ENCODE measurements at regions not wholly inside any gene's neighbourhood (a gene's known extent, or its start where the extent isn't known, plus 50 kb on each side); places are given as distances from the start of the nearest gene placed in this dataset.

GRCh38 chr4:22216278-22216677, 267.7 kb upstream of the KCNIP4 start (continued):
- no peak for TF ChIP-seq NR2C2 (IDR thresholded peaks at IDR 0.05; ENCODE audit: borderline replicate concordance, control insufficient read depth, insufficient read length, low read depth)
- TF ChIP-seq BCL3 (IDR thresholded peaks at IDR 0.05; ENCODE audit: borderline replicate concordance, insufficient read depth, low read depth, low read length, poor library complexity, severe bottlenecking) = no peak
- TF ChIP-seq NR2C1 (IDR thresholded peaks at IDR 0.05) = no peak
- no peak for TF ChIP-seq FOS (IDR thresholded peaks at IDR 0.05; ENCODE audit: borderline replicate concordance, extremely low read depth, insufficient read length)
- TF ChIP-seq ATF7 (IDR thresholded peaks at IDR 0.05; ENCODE audit: low read depth) = no peak
- no peak for TF ChIP-seq RAD21 (IDR thresholded peaks at IDR 0.05; ENCODE audit: insufficient read depth, low read depth, low read length)
- no peak for TF ChIP-seq CHD2 (IDR thresholded peaks at IDR 0.05; ENCODE audit: borderline replicate concordance, low read depth, low read length)
- TF ChIP-seq MTA2 (IDR thresholded peaks at IDR 0.05; ENCODE audit: low read depth) = no peak
- TF ChIP-seq NFIC (IDR thresholded peaks at IDR 0.05; ENCODE audit: low read depth, low read length) = no peak
- TF ChIP-seq NFYB (IDR thresholded peaks at IDR 0.05; ENCODE audit: insufficient read depth, low read depth, low read length) = no peak
- no peak for TF ChIP-seq IKZF1 (conservative IDR thresholded peaks at IDR 0.05)

- H4K20me1 ChIP-seq (ENCODE audit: control insufficient read depth, insufficient read depth) = no peaks in the 10 kb centered on the region
- no peaks in the 10 kb centered on the region for H3K9me3 ChIP-seq (replicated peaks; ENCODE audit: control insufficient read depth, insufficient read depth, low read length)
- H2AFZ ChIP-seq (ENCODE audit: control insufficient read depth, low read depth, low read length) = no peak overlapping the region
- ATAC-seq (no peak), FAIRE-seq (no peak), DNase-seq (ENCODE audit: low read depth, low spot score) (no peak)
- RAD21 ChIA-PET (ENCODE audit: unreplicated experiment) = no interaction called here
- 0% methylated on average over 1 of the region's 1 CpG for WGBS (ENCODE audit: insufficient coverage, insufficient replicate concordance, low lambda C conversion rate, missing lambda C conversion rate)
- no TSS peak for BruUV-seq (replicated peaks)
- no peaks in the 10 kb centered on the region for H3K4me1 ChIP-seq (ENCODE audit: control insufficient read depth, insufficient read depth, low read length)
- in situ Hi-C loops (cut with MboI) (no loop called here), intact Hi-C loops (cut with micrococcal nuclease; ENCODE audit: unreplicated experiment) (no loop called here)
- H3K36me3 ChIP-seq (ENCODE audit: control insufficient read depth in 2 of 2, insufficient read depth in 2 of 2, low read length in 1 of 2) = no peaks in the 10 kb centered on the region
- SMC1A ChIA-PET (ENCODE audit: uncharacterized antibody, unreplicated experiment) = no interaction called here
- CTCF ChIA-PET = no interaction called here
- POLR2A ChIA-PET = no interaction called here
- TF ChIP-seq ZNF207 (IDR thresholded peaks at IDR 0.05; ENCODE audit: borderline replicate concordance) (no peak), CREB1 (IDR thresholded peaks at IDR 0.05; ENCODE audit: low read depth) (no peak), KLF5 (IDR thresholded peaks at IDR 0.05; ENCODE audit: partially characterized antibody) (no peak), KAT2A (conservative IDR thresholded peaks at IDR 0.05; ENCODE audit: control insufficient read depth, low read depth, low read length) (no peak), TCF12 (IDR thresholded peaks at IDR 0.05; ENCODE audit: low read depth, low read length) (no peak), SMAD5 (IDR thresholded peaks at IDR 0.05; ENCODE audit: low read depth) (no peak)
- no peaks in the 10 kb centered on the region for H3K79me2 ChIP-seq (ENCODE audit: control insufficient read depth, insufficient read depth, low read length)
- H3K4me2 ChIP-seq (ENCODE audit: control insufficient read depth, insufficient read depth) = no peak overlapping the region
- H3K9ac ChIP-seq (ENCODE audit: control insufficient read depth, insufficient read depth, low read length) = no peak overlapping the region
- H3K27ac ChIP-seq (ENCODE audit: control insufficient read depth, insufficient read depth) = no peak overlapping the region
- H3K27me3 ChIP-seq (replicated peaks in 1 of 2; ENCODE audit: control insufficient read depth in 2 of 2, insufficient read depth in 2 of 2, low read length in 1 of 2) = no peaks in the 10 kb centered on the region
- H3K4me3 ChIP-seq = no peak overlapping the region
These were observed 266.5 kb upstream of the KCNIP4 start for GRCh38 chr4:22215084-22215483.
